IMR-90 (cell line): ENCODE measurements at regions not wholly inside any gene's neighbourhood (a gene's known extent, or its start where the extent isn't known, plus 50 kb on each side); places are given as distances from the start of the nearest gene placed in this dataset.

ENCODE experiments used
- ATAC-seq: fragments of 200-7000 bp; cut with Tn5 transposase; 2 replicates; pipeline ENCODE4 v1.9.1; 2020; ENCODE audit warnings: low read depth, mild to moderate bottlenecking, moderate library complexity
- BruUV-seq: library from RNA; stranded (reverse); fragments of 400-500 nt; replicated peaks from 2 replicates; lab custom pipeline; 2021; lab: Mats Ljungman, UMichigan
- CTCF ChIA-PET: fragments of 300-600 bp; formaldehyde crosslinking; extraction: SDS; loops from one replicate; lab custom pipeline; 2021; ENCODE audit warnings: antibody characterized with exemption; lab: Yijun Ruan, JAX
- POLR2A ChIA-PET: fragments of 300-600 bp; sonication (Branson Sonifier 250); formaldehyde crosslinking; loops from one replicate; lab custom pipeline; 2022; ENCODE audit warnings: antibody characterized with exemption; ENCODE audit not compliant: unreplicated experiment; lab: Charles Lee
- DNase-seq: peaks from one replicate; pipeline ENCODE4 v3.0.0; 2013
- H2AFZ ChIP-seq: replicated peaks from 2 replicates; pipeline ENCODE3; 2013; ENCODE audit warnings: low read length, mild to moderate bottlenecking; ENCODE audit not compliant: poor library complexity
- H2AK5ac ChIP-seq: 2 replicates; pipeline ENCODE4 v1.6.1; 2013; ENCODE audit warnings: low read depth, low read length, inconsistent platforms
- H2AK9ac ChIP-seq: replicated peaks from 2 replicates; pipeline ENCODE3; 2013; ENCODE audit warnings: mild to moderate bottlenecking, low read depth, low read length, moderate library complexity; ENCODE audit not compliant: poor library complexity
- H2BK120ac ChIP-seq: 2 replicates; pipeline ENCODE4 v1.6.1; 2013; ENCODE audit warnings: low read depth, low read length, inconsistent platforms
- H2BK15ac ChIP-seq: 3 replicates; pipeline ENCODE4 v1.6.1; 2013; ENCODE audit warnings: low read depth, low read length, inconsistent platforms
- H2BK20ac ChIP-seq: 2 replicates; pipeline ENCODE4 v1.6.1; 2013; ENCODE audit warnings: low read depth, mild to moderate bottlenecking, inconsistent platforms, low read length, moderate library complexity
- H2BK5ac ChIP-seq: 2 replicates; pipeline ENCODE4 v1.6.1; 2013; ENCODE audit warnings: mild to moderate bottlenecking, low read depth, low read length, inconsistent platforms; ENCODE audit not compliant: poor library complexity, severe bottlenecking
- H3K14ac ChIP-seq: replicated peaks from 2 replicates; pipeline ENCODE4 v1.6.1; 2013; ENCODE audit warnings: low read depth, low read length, inconsistent platforms
- H3K18ac ChIP-seq: 2 replicates; pipeline ENCODE4 v1.6.1; 2013; ENCODE audit warnings: low read depth, low read length, control low read depth
- H3K23ac ChIP-seq: 2 replicates; pipeline ENCODE4 v1.6.1; 2013; ENCODE audit warnings: low read depth, low read length, inconsistent platforms
- H3K27ac ChIP-seq: 2 replicates; pipeline ENCODE4 v1.5.1; 2013; ENCODE audit warnings: mild to moderate bottlenecking, control low read depth, low read length; ENCODE audit not compliant: insufficient read depth
- H3K27me3 ChIP-seq: 2 replicates; pipeline ENCODE4 v1.6.1; 2013; ENCODE audit warnings: low read length; ENCODE audit not compliant: control insufficient read depth, insufficient read depth
- H3K36me3 ChIP-seq: 2 replicates; pipeline ENCODE4 v1.6.1; 2013; ENCODE audit warnings: low read length, mixed read lengths; ENCODE audit not compliant: control insufficient read depth, insufficient read depth
- H3K4ac ChIP-seq: 2 replicates; pipeline ENCODE4 v1.6.1; 2013; ENCODE audit warnings: low read depth, low read length, inconsistent platforms
- H3K4me1 ChIP-seq: 2 replicates; pipeline ENCODE4 v1.6.1; 2013; ENCODE audit warnings: low read length, mixed read lengths; ENCODE audit not compliant: control insufficient read depth, insufficient read depth
- H3K4me2 ChIP-seq: 2 replicates; pipeline ENCODE4 v1.6.1; 2013; ENCODE audit warnings: low read depth, mild to moderate bottlenecking, control low read depth, low read length, moderate library complexity
- H3K4me3 ChIP-seq: 2 replicates; pipeline ENCODE4 v1.5.1; 2013; ENCODE audit warnings: low read depth, mild to moderate bottlenecking, control low read depth, low read length, moderate library complexity; ENCODE audit not compliant: insufficient read depth
- H3K56ac ChIP-seq: 2 replicates; pipeline ENCODE4 v1.6.1; 2013; ENCODE audit warnings: low read length, inconsistent platforms; ENCODE audit not compliant: insufficient read depth; ENCODE audit errors: extremely low read depth
- H3K79me1 ChIP-seq, 2 experiments: 2 replicates each; pipeline ENCODE4 v1.6.1; 2013; ENCODE audit warnings: low read length in 2 of 2, inconsistent platforms in 1 of 2, low read depth in 1 of 2
- H3K9ac ChIP-seq: 2 replicates; pipeline ENCODE4 v1.6.1; 2013; ENCODE audit warnings: low read depth, low read length, control low read depth
- H3K9me1 ChIP-seq: 2 replicates; pipeline ENCODE4 v1.6.1; 2013; ENCODE audit warnings: low read length, inconsistent platforms; ENCODE audit not compliant: insufficient read depth
- H3K9me3 ChIP-seq: 2 replicates; pipeline ENCODE4 v1.6.1; 2013; ENCODE audit warnings: low read length; ENCODE audit not compliant: control insufficient read depth, insufficient read depth
- H4K20me1 ChIP-seq: 2 replicates; pipeline ENCODE4 v1.6.1; 2013; ENCODE audit warnings: low read length, inconsistent platforms; ENCODE audit not compliant: insufficient read depth
- H4K5ac ChIP-seq: 2 replicates; pipeline ENCODE4 v1.6.1; 2013; ENCODE audit warnings: mild to moderate bottlenecking, low read depth, low read length, control low read depth
- H4K8ac ChIP-seq, 2 experiments: 2 replicates each; pipeline ENCODE4 v1.6.1; 2013; ENCODE audit warnings: low read depth in 2 of 2, low read length in 2 of 2, control low read depth in 1 of 2, inconsistent platforms in 1 of 2
- H4K91ac ChIP-seq: 2 replicates; pipeline ENCODE4 v1.6.1; 2013; ENCODE audit warnings: low read depth, low read length, inconsistent platforms; ENCODE audit not compliant: insufficient read depth
- BHLHE40 ChIP-seq: fragments of 150-350 bp; IDR thresholded peaks from 2 replicates; pipeline ENCODE4 v1.6.1; 2016; ENCODE audit warnings: mild to moderate bottlenecking, low read depth, low read length
- CEBPB ChIP-seq: IDR thresholded peaks from 2 replicates; pipeline ENCODE4 v1.6.1; 2012; ENCODE audit warnings: low read depth, low read length, improper control_type of control experiment
- CHD1 ChIP-seq: IDR thresholded peaks from 2 replicates; pipeline ENCODE4 v1.6.1; 2012; ENCODE audit warnings: low read depth, low read length, improper control_type of control experiment
- CTCF ChIP-seq: conservative IDR thresholded peaks from 2 replicates; pipeline ENCODE4 v1.5.1; 2012; ENCODE audit warnings: mild to moderate bottlenecking, low read depth, low read length, improper control_type of control experiment
- ELK1 ChIP-seq: fragments of 150-350 bp; IDR thresholded peaks from 2 replicates; pipeline ENCODE4 v1.6.1; 2016; ENCODE audit warnings: low read depth, mild to moderate bottlenecking, low read length, moderate library complexity, borderline replicate concordance
- FOS ChIP-seq: fragments of 150-350 bp; IDR thresholded peaks from 2 replicates; pipeline ENCODE4 v1.6.1; 2016; ENCODE audit warnings: low read depth, low read length
- MAFK ChIP-seq: IDR thresholded peaks from 2 replicates; pipeline ENCODE4 v1.6.1; 2012; ENCODE audit warnings: low read depth, low read length, improper control_type of control experiment
- MAZ ChIP-seq: IDR thresholded peaks from 2 replicates; pipeline ENCODE4 v1.6.1; 2012; ENCODE audit warnings: low read depth, mild to moderate bottlenecking, low read length, improper control_type of control experiment, moderate library complexity, borderline replicate concordance
- MXI1 ChIP-seq: IDR thresholded peaks from 2 replicates; pipeline ENCODE4 v1.6.1; 2012; ENCODE audit warnings: low read depth, mild to moderate bottlenecking, low read length, moderate library complexity, borderline replicate concordance
- NFE2L2 ChIP-seq: fragments of 150-350 bp; IDR thresholded peaks from 2 replicates; pipeline ENCODE4 v1.6.1; 2016; ENCODE audit warnings: low read depth, mild to moderate bottlenecking, low read length
- POLR2A ChIP-seq: IDR thresholded peaks from 2 replicates; pipeline ENCODE4 v1.6.1; 2012; ENCODE audit warnings: mild to moderate bottlenecking, low read depth, low read length
- RAD21 ChIP-seq: IDR thresholded peaks from 2 replicates; pipeline ENCODE4 v1.6.1; 2012; ENCODE audit warnings: low read length, improper control_type of control experiment
- RCOR1 ChIP-seq: IDR thresholded peaks from 2 replicates; pipeline ENCODE4 v1.6.1; 2012; ENCODE audit warnings: mild to moderate bottlenecking, low read length, improper control_type of control experiment; ENCODE audit not compliant: insufficient replicate concordance
- RFX5 ChIP-seq: IDR thresholded peaks from 2 replicates; pipeline ENCODE4 v1.8.0; 2012; ENCODE audit warnings: low read depth, mild to moderate bottlenecking, low read length, moderate library complexity
- SMC3 ChIP-seq: fragments of 150-350 bp; IDR thresholded peaks from 2 replicates; pipeline ENCODE4 v1.6.1; 2016; ENCODE audit warnings: low read depth, mild to moderate bottlenecking, antibody characterized with exemption, low read length, moderate library complexity
- USF2 ChIP-seq: fragments of 150-350 bp; IDR thresholded peaks from 2 replicates; pipeline ENCODE4 v1.6.1; 2017; ENCODE audit warnings: mild to moderate bottlenecking, antibody characterized with exemption, low read length, low read depth
- WGBS, 2 experiments: methylation state at CpG; one replicate each; pipeline versions ENCODE4 v1.1.5 to v1.1.7; 2013; ENCODE audit warnings: missing lambda C conversion rate in 2 of 2; ENCODE audit not compliant: insufficient read length in 1 of 2; ENCODE audit errors: extremely low coverage in 2 of 2; 5-methylcytosine and 5-hydroxymethylcytosine counted together
- dilution Hi-C: fragments of 300-500 bp; cut with HindIII; formaldehyde crosslinking; loops from one replicate; pipeline ENCODE4 v1.14.3; 2018; ENCODE audit warnings: low sequenced_read_pairs; ENCODE audit not compliant: unreplicated experiment
- in situ Hi-C: fragments of 300-500 bp; cut with MboI; formaldehyde crosslinking; loops from 3 replicates; pipeline ENCODE4 v1.14.3; 2019; ENCODE audit warnings: low sequenced_read_pairs, inconsistent platforms, mixed read lengths
- intact Hi-C: fragments of 100-400 bp; cut with micrococcal nuclease; formaldehyde crosslinking; loops from 2 replicates; pipeline ENCODE4 v1.10.0; 2022

- Histone ChIP-seq H4K91ac (no peak overlapping the region), H2BK20ac (no peak overlapping the region), H4K5ac (no peak overlapping the region), H3K9ac (no peak overlapping the region; the same call in 1 of the 2 replicates), H3K4me3 (no peak overlapping the region), H2AK9ac (no peak overlapping the region), H3K18ac (no peak overlapping the region; the same call in 1 of the 2 replicates), H2BK120ac (no peak overlapping the region), H3K36me3 (no peaks in the 10 kb centered on the region), H2BK15ac (no peak overlapping the region), H4K20me1 (no peaks in the 10 kb centered on the region), H3K4ac (no peak overlapping the region), H2BK5ac (no peak overlapping the region), H3K14ac (no peak overlapping the region), H3K56ac (no peak overlapping the region), H3K27me3 (no peaks in the 10 kb centered on the region), H2AFZ (no peak overlapping the region), H3K79me1 (no peaks in the 10 kb centered on the region), H3K4me2 (peak overlapping the region; percentile 10; the same call in 1 of the 2 replicates), H3K23ac (no peak overlapping the region), H4K8ac (no peak overlapping the region), H2AK5ac (no peak overlapping the region), H3K9me3 (no peaks in the 10 kb centered on the region), H3K27ac (no peak overlapping the region), H3K4me1 (peaks cover 3% of the 10 kb centered on the region; the same call in 1 of the 2 replicates), H3K9me1 (no peaks in the 10 kb centered on the region)
- BruUV-seq = no TSS peak
- intact Hi-C loops = no loop called here
- CTCF ChIA-PET = no interaction called here
- ATAC-seq (peak; percentile 53), DNase-seq (peak; percentile 26)
- dilution Hi-C loops = no loop called here
- POLR2A ChIA-PET = no interaction called here
- WGBS, 2 experiments = no CpG with 5 or more reads among the region's 5 CpGs
- in situ Hi-C loops = no loop called here
- no peak for TF ChIP-seq USF2
- TF ChIP-seq FOS = no peak
- TF ChIP-seq SMC3 = no peak
- no peak for TF ChIP-seq BHLHE40
- no peak for TF ChIP-seq RCOR1
- no peak for TF ChIP-seq NFE2L2
- no peak for TF ChIP-seq RAD21
- no peak for TF ChIP-seq POLR2A
- TF ChIP-seq MAZ = no peak
- TF ChIP-seq RFX5 = no peak
- no peak for TF ChIP-seq CHD1
- no peak for TF ChIP-seq MAFK
- no peak for TF ChIP-seq ELK1
- no peak for TF ChIP-seq CEBPB
- no peak for TF ChIP-seq CTCF
- TF ChIP-seq MXI1 = no peak
Measured at GRCh38 chr9:87307848-87308247, 189.8 kb upstream of the DAPK1 start.
